Subcutaneous abdominal adipose tissue (tissue), 5 donors: ENCODE measurements at regions not wholly inside any gene's neighbourhood (a gene's known extent, or its start where the extent isn't known, plus 50 kb on each side); places are given as distances from the start of the nearest gene placed in this dataset.

ENCODE experiments used
- H3K27ac ChIP-seq: one replicate; pipeline ENCODE4 v1.7.0; 2013; ENCODE audit warnings: low read depth, mild to moderate bottlenecking, inconsistent platforms, low read length, moderate library complexity
- H3K27me3 ChIP-seq, 5 donors: one replicate each; pipeline ENCODE4 v1.7.0; 2013; ENCODE audit warnings: low read length in 5 of 5, inconsistent platforms in 1 of 5; ENCODE audit not compliant: control insufficient read depth in 5 of 5, insufficient read depth in 4 of 5
- H3K36me3 ChIP-seq, 5 donors: one replicate each; pipeline ENCODE4 v1.7.0; 2013; ENCODE audit warnings: low read length in 5 of 5; ENCODE audit not compliant: control insufficient read depth in 5 of 5, insufficient read depth in 5 of 5
- H3K4me1 ChIP-seq, 5 donors: one replicate each; pipeline ENCODE4 v1.7.0; 2013; ENCODE audit warnings: low read length in 5 of 5, mild to moderate bottlenecking in 3 of 5, moderate library complexity in 1 of 5; ENCODE audit not compliant: control insufficient read depth in 5 of 5, insufficient read depth in 5 of 5
- H3K4me3 ChIP-seq, 5 donors: one replicate each; pipeline ENCODE4 v1.7.0; 2013; ENCODE audit warnings: low read length in 5 of 5, low read depth in 1 of 5
- H3K9ac ChIP-seq, 5 donors: one replicate each; pipeline ENCODE4 v1.7.0; 2013; ENCODE audit warnings: low read length in 5 of 5, mild to moderate bottlenecking in 4 of 5, moderate library complexity in 3 of 5
- H3K9me3 ChIP-seq, 5 donors: one replicate each; pipeline ENCODE4 v1.7.0; 2013; ENCODE audit warnings: low read length in 5 of 5; ENCODE audit not compliant: control insufficient read depth in 5 of 5
- donor health status: healthy.
- donor health status: healthy.
- donor health status: healthy.
- donor health status: healthy.
- donor health status: healthy.

GRCh38 chr1:181429462-181429861 lies 53.9 kb upstream of the CACNA1E start:
- Histone ChIP-seq H3K9ac (no peak overlapping the region), H3K4me3 (no peak overlapping the region), H3K4me1 (peaks cover 0 to 3% (median 0%) of the 10 kb centered on the region in 5 donors), H3K27ac (no peak overlapping the region), H3K36me3 (no peaks in the 10 kb centered on the region), H3K9me3 (no peaks in the 10 kb centered on the region), H3K27me3 (peaks cover 3 to 17% (median 8%) of the 10 kb centered on the region in 5 donors)

- H3K27me3 ChIP-seq, result peaks cover 3 to 17% (median 12%) of the 10 kb centered on the region in 5 donors
- H3K4me1 ChIP-seq, result no peaks in the 10 kb centered on the region
- H3K9ac ChIP-seq, result no peak overlapping the region
- no peak overlapping the region for H3K27ac ChIP-seq
- H3K4me3 ChIP-seq, result no peak overlapping the region
- no peaks in the 10 kb centered on the region for H3K9me3 ChIP-seq
- H3K36me3 ChIP-seq, result no peaks in the 10 kb centered on the region
Measured at GRCh38 chr1:181430015-181430885, 53.1 kb upstream of the CACNA1E start.
